Neural progenitor cell (in vitro differentiated cells): ENCODE measurements at regions not wholly inside any gene's neighbourhood (a gene's known extent, or its start where the extent isn't known, plus 50 kb on each side); places are given as distances from the start of the nearest gene placed in this dataset.

ENCODE experiments used
- DNase-seq: peaks from one replicate; pipeline ENCODE4 v3.0.0-alpha.2; 2016; ENCODE audit warnings: low spot score
- H2AFZ ChIP-seq: fragments of 200-600 bp; sonication (generic); replicated peaks from 2 replicates; pipeline ENCODE4 v1.6.1; 2016; ENCODE audit warnings: antibody characterized with exemption
- H3F3A ChIP-seq: fragments of 200-600 bp; sonication (generic); 2 replicates; pipeline ENCODE4 v1.6.1; 2016; ENCODE audit warnings: antibody characterized with exemption, low read depth
- H3K27ac ChIP-seq: fragments of 200-600 bp; sonication (generic); 2 replicates; pipeline ENCODE4 v1.5.1; 2016; ENCODE audit warnings: mild to moderate bottlenecking
- H3K27me3 ChIP-seq: fragments of 200-600 bp; sonication (generic); 2 replicates; pipeline ENCODE4 v1.6.1; 2016; ENCODE audit warnings: mild to moderate bottlenecking, moderate library complexity
- H3K36me3 ChIP-seq: fragments of 200-600 bp; sonication (generic); 2 replicates; pipeline ENCODE4 v1.5.1; 2016
- H3K4me1 ChIP-seq: fragments of 200-600 bp; sonication (generic); 2 replicates; pipeline ENCODE4 v1.6.1; 2016; ENCODE audit warnings: mixed run types
- H3K4me2 ChIP-seq: fragments of 200-600 bp; sonication (generic); 2 replicates; pipeline ENCODE4 v1.6.1; 2016
- H3K4me3 ChIP-seq: fragments of 200-600 bp; sonication (generic); 2 replicates; pipeline ENCODE4 v1.5.1; 2016
- H3K79me2 ChIP-seq: fragments of 200-600 bp; sonication (generic); 2 replicates; pipeline ENCODE4 v1.6.1; 2016; ENCODE audit warnings: low read depth
- H3K9ac ChIP-seq: fragments of 200-600 bp; sonication (generic); 2 replicates; pipeline ENCODE4 v1.6.1; 2016
- H3K9me3 ChIP-seq: fragments of 200-600 bp; sonication (generic); 2 replicates; pipeline ENCODE4 v1.5.1; 2016; ENCODE audit warnings: low read depth
- H4K20me1 ChIP-seq: fragments of 200-600 bp; sonication (generic); 2 replicates; pipeline ENCODE4 v1.6.1; 2016; ENCODE audit warnings: low read depth
- H3K27ac Mint-ChIP-seq: 3 replicates; pipeline ENCODE4 v1.8.0; 2021; ENCODE audit warnings: mixed read lengths
- H3K27me3 Mint-ChIP-seq: 2 replicates; pipeline ENCODE4 v1.8.0; 2022; ENCODE audit warnings: low read depth, mild to moderate bottlenecking, inconsistent platforms, moderate library complexity, mixed read lengths; ENCODE audit not compliant: insufficient read depth
- H3K36me3 Mint-ChIP-seq: 3 replicates; pipeline ENCODE4 v1.8.0; 2021; ENCODE audit warnings: mixed read lengths
- H3K4me1 Mint-ChIP-seq: 3 replicates; pipeline ENCODE4 v1.8.0; 2021; ENCODE audit warnings: mixed read lengths
- H3K4me3 Mint-ChIP-seq: 3 replicates; pipeline ENCODE4 v1.8.0; 2021; ENCODE audit warnings: mild to moderate bottlenecking, moderate library complexity, mixed read lengths
- H3K9me3 Mint-ChIP-seq: 3 replicates; pipeline ENCODE4 v1.8.0; 2020; ENCODE audit warnings: mixed read lengths
- CTCF ChIP-seq: fragments of 200-600 bp; sonication (generic); IDR thresholded peaks from 2 replicates; pipeline ENCODE4 v1.5.1; 2017; ENCODE audit warnings: antibody characterized with exemption, mild to moderate bottlenecking
- EZH2 ChIP-seq: fragments of 200-600 bp; sonication (generic); IDR thresholded peaks from 2 replicates; pipeline ENCODE4 v1.6.1; 2017; ENCODE audit warnings: antibody characterized with exemption, mild to moderate bottlenecking, moderate library complexity
- EZH2phosphoT487 ChIP-seq: fragments of 200-600 bp; sonication (generic); IDR thresholded peaks from 2 replicates; pipeline ENCODE4 v1.6.1; 2017; ENCODE audit warnings: antibody characterized with exemption

DNA sequence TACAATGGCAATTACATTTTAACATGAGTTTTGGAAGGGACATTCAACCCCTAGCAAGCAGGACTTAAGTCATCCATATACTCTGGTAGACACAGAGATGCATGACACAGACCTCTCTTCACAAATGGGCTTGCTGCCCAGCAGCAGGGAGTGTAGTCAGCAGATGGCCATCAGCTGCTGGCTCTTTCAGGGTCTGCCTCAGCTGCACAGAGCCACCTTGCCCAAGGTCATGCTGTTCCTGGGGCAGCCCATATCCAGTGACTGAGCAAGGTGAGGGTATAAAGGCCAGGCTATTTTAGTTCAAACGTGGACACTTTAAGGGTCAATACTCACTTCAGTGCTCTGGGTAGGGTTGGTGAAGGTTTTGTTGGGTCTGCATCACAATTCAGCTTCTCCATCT, 58.3 kb upstream of the JDP2 start:
- no peaks in the 10 kb centered on the region for H4K20me1 ChIP-seq
- H3K27me3 ChIP-seq, result no peaks in the 10 kb centered on the region
- no peaks in the 10 kb centered on the region for H3K79me2 ChIP-seq
- Mint-ChIP-seq H3K36me3 (no peaks in the 10 kb centered on the region), H3K9me3 (peaks cover 3% of the 10 kb centered on the region), H3K4me3 (no peak overlapping the region), H3K27me3 (no peaks in the 10 kb centered on the region), H3K27ac (no peak overlapping the region), H3K4me1 (no peaks in the 10 kb centered on the region)
- no peaks in the 10 kb centered on the region for H3K36me3 ChIP-seq
- H3K4me2 ChIP-seq, result no peak overlapping the region
- TF ChIP-seq CTCF (no peak), EZH2 (no peak), EZH2phosphoT487 (no peak)
- no peak overlapping the region for H3K4me3 ChIP-seq
- no peaks in the 10 kb centered on the region for H3K9me3 ChIP-seq
- H3F3A ChIP-seq, result no peaks in the 10 kb centered on the region
- no peak overlapping the region for H3K27ac ChIP-seq
- DNase-seq, result no peak
- no peak overlapping the region for H3K9ac ChIP-seq
- H2AFZ ChIP-seq, result no peak overlapping the region
- H3K4me1 ChIP-seq, result no peaks in the 10 kb centered on the region

DNA sequence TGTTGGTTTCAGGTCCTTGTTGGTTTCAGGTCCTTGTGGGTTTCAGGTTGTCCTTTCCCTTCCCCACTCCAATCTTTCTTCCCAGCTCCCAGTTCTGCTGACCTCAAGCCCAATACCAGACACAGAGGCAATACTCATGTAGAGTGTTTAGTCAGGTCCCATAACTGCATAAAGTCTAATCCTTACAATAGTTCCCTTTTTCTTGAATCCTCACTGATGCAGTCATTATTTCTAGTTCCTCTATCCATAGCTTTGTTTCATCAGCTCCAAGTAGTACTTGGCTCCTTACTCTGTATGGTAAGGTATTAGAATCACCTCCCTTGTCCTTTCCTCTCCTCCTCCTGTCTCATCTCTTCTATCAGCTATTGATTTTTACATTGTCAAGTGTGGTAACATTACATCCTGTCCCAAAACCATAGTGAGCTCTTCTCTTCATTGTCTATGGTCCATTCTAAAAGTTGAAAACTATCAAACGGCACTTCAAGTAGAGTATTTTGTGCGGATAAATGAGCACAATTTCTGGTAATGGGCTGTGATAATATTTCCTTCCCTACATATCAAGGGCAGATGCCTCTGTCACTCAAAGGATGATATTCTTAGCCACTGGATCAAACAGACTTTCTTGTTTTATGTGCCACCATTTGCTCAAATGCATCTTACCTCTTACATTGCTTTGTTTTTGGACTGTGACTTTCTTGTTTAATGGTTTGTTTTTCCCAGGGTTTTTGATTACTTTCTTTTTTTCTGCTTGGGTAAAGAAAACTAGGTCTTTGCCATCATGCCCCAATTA, 57.2 kb upstream of the JDP2 start:
- H3K4me1 Mint-ChIP-seq, result no peaks in the 10 kb centered on the region
- Histone ChIP-seq H3K36me3 (no peaks in the 10 kb centered on the region), H3K4me2 (no peak overlapping the region), H3K9ac (no peak overlapping the region), H3K4me3 (no peak overlapping the region), H3K27ac (no peak overlapping the region), H3F3A (no peaks in the 10 kb centered on the region), H2AFZ (no peak overlapping the region), H3K4me1 (no peaks in the 10 kb centered on the region), H3K27me3 (no peaks in the 10 kb centered on the region), H3K9me3 (no peaks in the 10 kb centered on the region), H3K79me2 (no peaks in the 10 kb centered on the region), H4K20me1 (no peaks in the 10 kb centered on the region)
- H3K4me3 Mint-ChIP-seq, result no peak overlapping the region
- H3K27ac Mint-ChIP-seq, result no peak overlapping the region
- TF ChIP-seq CTCF, result no peak
- TF ChIP-seq EZH2phosphoT487, result no peak
- no peak for TF ChIP-seq EZH2
- peaks cover 3% of the 10 kb centered on the region for H3K9me3 Mint-ChIP-seq
- H3K27me3 Mint-ChIP-seq, result no peaks in the 10 kb centered on the region
- no peak for DNase-seq
- H3K36me3 Mint-ChIP-seq, result no peaks in the 10 kb centered on the region

GRCh38 chr14:75371297-75371696, 56.5 kb upstream of the JDP2 start:
- H3K4me2 ChIP-seq, result no peak overlapping the region
- H3K9ac ChIP-seq, result no peak overlapping the region
- Mint-ChIP-seq H3K4me1 (no peaks in the 10 kb centered on the region), H3K36me3 (no peaks in the 10 kb centered on the region), H3K4me3 (no peak overlapping the region), H3K27me3 (no peaks in the 10 kb centered on the region), H3K9me3 (peaks cover 3% of the 10 kb centered on the region), H3K27ac (no peak overlapping the region)
- H4K20me1 ChIP-seq, result no peaks in the 10 kb centered on the region
- no peaks in the 10 kb centered on the region for H3K27me3 ChIP-seq
- no peaks in the 10 kb centered on the region for H3K9me3 ChIP-seq
- no peak overlapping the region for H3K27ac ChIP-seq
- no peak for DNase-seq
- H3K4me1 ChIP-seq, result no peaks in the 10 kb centered on the region
- no peak for TF ChIP-seq EZH2
- no peak for TF ChIP-seq CTCF
- TF ChIP-seq EZH2phosphoT487, result no peak
- no peak overlapping the region for H2AFZ ChIP-seq
- H3F3A ChIP-seq, result no peaks in the 10 kb centered on the region
- H3K36me3 ChIP-seq, result no peaks in the 10 kb centered on the region
- no peaks in the 10 kb centered on the region for H3K79me2 ChIP-seq
- H3K4me3 ChIP-seq, result no peak overlapping the region
